ENCODE measurements at regions not wholly inside any gene's neighbourhood (a gene's known extent, or its start where the extent isn't known, plus 50 kb on each side); places are given as distances from the start of the nearest gene placed in this dataset.

- Histone ChIP-seq H3K4me3 (no peak overlapping the region), H3K36me3 (ENCODE audit: low read depth, missing control alignments) (no peaks in the 10 kb centered on the region), H3K4me1 (no peaks in the 10 kb centered on the region), H3K27me3 (no peaks in the 10 kb centered on the region), H3K9me3 (no peaks in the 10 kb centered on the region), H3K27ac (no peak overlapping the region)
- TF ChIP-seq, protein P1, sequence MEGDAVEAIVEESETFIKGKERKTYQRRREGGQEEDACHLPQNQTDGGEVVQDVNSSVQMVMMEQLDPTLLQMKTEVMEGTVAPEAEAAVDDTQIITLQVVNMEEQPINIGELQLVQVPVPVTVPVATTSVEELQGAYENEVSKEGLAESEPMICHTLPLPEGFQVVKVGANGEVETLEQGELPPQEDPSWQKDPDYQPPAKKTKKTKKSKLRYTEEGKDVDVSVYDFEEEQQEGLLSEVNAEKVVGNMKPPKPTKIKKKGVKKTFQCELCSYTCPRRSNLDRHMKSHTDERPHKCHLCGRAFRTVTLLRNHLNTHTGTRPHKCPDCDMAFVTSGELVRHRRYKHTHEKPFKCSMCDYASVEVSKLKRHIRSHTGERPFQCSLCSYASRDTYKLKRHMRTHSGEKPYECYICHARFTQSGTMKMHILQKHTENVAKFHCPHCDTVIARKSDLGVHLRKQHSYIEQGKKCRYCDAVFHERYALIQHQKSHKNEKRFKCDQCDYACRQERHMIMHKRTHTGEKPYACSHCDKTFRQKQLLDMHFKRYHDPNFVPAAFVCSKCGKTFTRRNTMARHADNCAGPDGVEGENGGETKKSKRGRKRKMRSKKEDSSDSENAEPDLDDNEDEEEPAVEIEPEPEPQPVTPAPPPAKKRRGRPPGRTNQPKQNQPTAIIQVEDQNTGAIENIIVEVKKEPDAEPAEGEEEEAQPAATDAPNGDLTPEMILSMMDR (IDR thresholded peaks at IDR 0.05): no peak
- no peak for TF ChIP-seq POLR2A (IDR thresholded peaks at IDR 0.05)
- no peak for DNase-seq
- intact Hi-C loops (cut with DNase I; ENCODE audit: low total_unique reads): no loop called here
- 69 to 78% methylated on average over 10 of the region's 10 CpGs for WGBS, 2 donors
These were observed 103.5 kb upstream of the PTCH1 start for GRCh38 chr9:95620314-95620713.

GRCh38 chr9:95615246-95615645 lies 98.5 kb upstream of the PTCH1 start:
- H3K27ac ChIP-seq: no peak overlapping the region
- H3K9me3 ChIP-seq: no peaks in the 10 kb centered on the region
- H3K36me3 ChIP-seq (ENCODE audit: low read depth, missing control alignments): no peaks in the 10 kb centered on the region
- H3K4me1 ChIP-seq: no peaks in the 10 kb centered on the region
- H3K27me3 ChIP-seq: no peaks in the 10 kb centered on the region
- no peak overlapping the region for H3K4me3 ChIP-seq
- DNase-seq: no peak
- 83 to 90% methylated on average over 6 to 8 of the region's 8 CpGs for WGBS, 2 donors
- TF ChIP-seq, protein P1 (IDR thresholded peaks at IDR 0.05): no peak
- TF ChIP-seq POLR2A (IDR thresholded peaks at IDR 0.05): no peak
- intact Hi-C loops (cut with DNase I; ENCODE audit: low total_unique reads): no loop called here

DNA sequence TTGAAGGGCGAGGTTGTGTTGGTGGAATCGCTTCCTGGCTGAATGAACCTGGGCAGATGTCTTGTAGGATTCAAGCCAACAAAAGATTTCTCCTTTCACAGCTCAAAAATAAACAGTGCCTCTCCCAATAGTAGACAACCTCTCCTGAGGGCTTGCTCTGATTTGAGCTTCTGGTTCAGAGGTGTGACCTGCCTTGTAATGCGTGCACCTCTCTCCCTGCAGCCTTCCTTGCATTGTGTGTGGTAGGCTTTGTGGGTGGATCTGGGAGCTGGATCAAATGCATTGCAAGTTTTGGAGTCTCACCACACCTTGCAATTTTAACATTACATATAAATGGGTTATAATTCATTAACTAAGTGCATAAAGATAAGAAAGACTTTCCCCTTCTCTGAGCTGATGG lies 96.9 kb upstream of the PTCH1 start:
- Histone ChIP-seq H3K27me3 (no peaks in the 10 kb centered on the region), H3K9me3 (no peaks in the 10 kb centered on the region), H3K36me3 (ENCODE audit: low read depth, missing control alignments) (no peaks in the 10 kb centered on the region), H3K4me1 (no peaks in the 10 kb centered on the region), H3K4me3 (no peak overlapping the region), H3K27ac (no peak overlapping the region)
- no peak for DNase-seq
- WGBS, 2 donors: 92 to 95% methylated on average over 3 of the region's 3 CpGs
- no peak for TF ChIP-seq POLR2A (IDR thresholded peaks at IDR 0.05)
- TF ChIP-seq, protein P1 (IDR thresholded peaks at IDR 0.05): no peak
- intact Hi-C loops (cut with DNase I; ENCODE audit: low total_unique reads): no loop called here

- intact Hi-C loops (cut with DNase I; ENCODE audit: low total_unique reads): no loop called here
- no peak overlapping the region for H3K27ac ChIP-seq
- H3K27me3 ChIP-seq: no peaks in the 10 kb centered on the region
- H3K9me3 ChIP-seq: no peaks in the 10 kb centered on the region
- no peaks in the 10 kb centered on the region for H3K4me1 ChIP-seq
- no peaks in the 10 kb centered on the region for H3K36me3 ChIP-seq (ENCODE audit: low read depth, missing control alignments)
- WGBS, 2 donors: 67 to 72% methylated on average over 4 to 5 of the region's 5 CpGs
- DNase-seq: no peak
- TF ChIP-seq POLR2A (IDR thresholded peaks at IDR 0.05): no peak
- TF ChIP-seq, protein P1 (IDR thresholded peaks at IDR 0.05): no peak
- H3K4me3 ChIP-seq: no peak overlapping the region
These were observed 94.6 kb upstream of the PTCH1 start for GRCh38 chr9:95611354-95611753.

DNA sequence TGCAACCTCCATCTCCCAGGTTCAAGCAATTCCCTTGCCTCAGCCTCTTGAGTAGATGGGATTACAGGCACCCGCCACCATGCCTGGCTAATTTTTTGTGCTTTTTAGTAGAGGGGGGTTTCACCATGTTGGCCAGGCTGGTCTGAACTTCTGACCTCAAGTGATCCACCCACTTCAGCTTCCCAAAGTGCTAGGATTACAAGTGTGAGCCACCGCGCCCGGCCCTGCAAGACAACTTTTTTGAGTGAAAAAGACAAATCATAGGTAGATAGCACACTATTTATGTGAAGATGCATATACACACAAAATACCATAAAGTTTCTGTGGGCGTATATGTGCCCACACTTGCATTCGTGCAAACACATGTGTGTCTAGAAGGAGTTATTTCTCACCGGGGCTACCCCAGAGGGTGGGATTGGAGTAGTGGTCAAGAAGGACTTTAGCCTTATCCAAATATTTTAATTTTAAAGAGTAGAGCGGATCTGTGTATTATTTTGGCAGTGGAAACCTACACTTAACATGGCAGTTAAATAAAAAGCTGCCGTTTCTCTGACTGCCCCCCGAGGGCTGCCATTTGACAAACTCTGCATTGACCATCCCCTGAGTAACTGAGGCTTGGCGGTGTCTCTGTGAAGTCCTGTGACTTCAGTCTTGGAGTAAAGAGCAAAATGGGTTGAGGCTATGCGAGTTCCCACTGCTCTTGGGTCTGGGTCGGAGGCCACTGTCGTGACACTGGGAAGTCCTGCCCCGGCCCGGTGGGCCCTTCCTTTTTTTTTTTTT lies 93.4 kb upstream of the PTCH1 start:
- Histone ChIP-seq H3K4me3 (no peak overlapping the region), H3K27me3 (no peaks in the 10 kb centered on the region), H3K27ac (no peak overlapping the region), H3K4me1 (no peaks in the 10 kb centered on the region), H3K36me3 (ENCODE audit: low read depth, missing control alignments) (no peaks in the 10 kb centered on the region), H3K9me3 (no peaks in the 10 kb centered on the region)
- TF ChIP-seq POLR2A (IDR thresholded peaks at IDR 0.05): no peak
- TF ChIP-seq, protein P1 (IDR thresholded peaks at IDR 0.05): no peak
- 97% methylated on average over 16 of the region's 16 CpGs for WGBS, 2 donors
- intact Hi-C loops (cut with DNase I; ENCODE audit: low total_unique reads): no loop called here
- DNase-seq: no peak

Measured in testis (tissue), 2 donors.